Mammary epithelial cell (primary cell): ENCODE measurements at regions not wholly inside any gene's neighbourhood (a gene's known extent, or its start where the extent isn't known, plus 50 kb on each side); places are given as distances from the start of the nearest gene placed in this dataset.

Experiments
- CTCF ChIP-seq, 2 donors: IDR thresholded peaks in 1 of 2; conservative IDR thresholded peaks in 1 of 2; 2 replicates each; pipeline ENCODE4 v1.5.1; 2011 to 2012; ENCODE audit warnings: inconsistent platforms in 2 of 2, low read length in 2 of 2, mild to moderate bottlenecking in 2 of 2, control low read depth in 1 of 2, low read depth in 1 of 2; ENCODE audit not compliant: insufficient read depth in 1 of 2; ENCODE audit errors: extremely low read depth in 1 of 2
- EZH2 ChIP-seq: IDR thresholded peaks from 2 replicates; pipeline ENCODE4 v1.6.1; 2012; ENCODE audit warnings: low read length, inconsistent platforms, borderline replicate concordance

GRCh38 chr11:130634961-130635473 lies 186.6 kb downstream of the ADAMTS15 start:
- no peak for TF ChIP-seq CTCF (conservative IDR thresholded peaks at IDR 0.05 in 1 of 2, IDR thresholded peaks at IDR 0.05 in 1 of 2; ENCODE audit: extremely low read depth in 1 of 2, insufficient read depth in 1 of 2, low read depth in 1 of 2, low read length in 2 of 2)
- TF ChIP-seq EZH2 = no peak
